Limb (tissue), 2 donors: ENCODE measurements at regions not wholly inside any gene's neighbourhood (a gene's known extent, or its start where the extent isn't known, plus 50 kb on each side); places are given as distances from the start of the nearest gene placed in this dataset.
A peak's percentile ranks its signal among the peaks of the same experiment; 100 is the strongest.
"Not testable (repeated sequence)": the region's sequence is repeated elsewhere in the genome, so short reads cannot be mapped to it uniquely, and the experiment has no call there.

Experiments
- DNase-seq, 2 donors: peaks; one replicate each; pipeline ENCODE4 v3.0.0-alpha.2; 2016; ENCODE audit errors: extremely low spot score in 2 of 2

- peak in 1 of 2 donors; percentile 19 for DNase-seq
Observed at GRCh38 chr6:51139950-51140385, 321.3 kb downstream of the TFAP2B start.

GRCh38 chr6:51141080-51141479, 322.4 kb downstream of the TFAP2B start:
- no peak for DNase-seq

- DNase-seq: no peak
Observed at GRCh38 chr6:51147756-51148155, 329.1 kb downstream of the TFAP2B start.

- DNase-seq: no peak
Observed at GRCh38 chr6:51152594-51152993, 333.9 kb downstream of the TFAP2B start.

- no peak for DNase-seq
Observed at GRCh38 chr6:51153109-51153508, 334.4 kb downstream of the TFAP2B start.

DNA sequence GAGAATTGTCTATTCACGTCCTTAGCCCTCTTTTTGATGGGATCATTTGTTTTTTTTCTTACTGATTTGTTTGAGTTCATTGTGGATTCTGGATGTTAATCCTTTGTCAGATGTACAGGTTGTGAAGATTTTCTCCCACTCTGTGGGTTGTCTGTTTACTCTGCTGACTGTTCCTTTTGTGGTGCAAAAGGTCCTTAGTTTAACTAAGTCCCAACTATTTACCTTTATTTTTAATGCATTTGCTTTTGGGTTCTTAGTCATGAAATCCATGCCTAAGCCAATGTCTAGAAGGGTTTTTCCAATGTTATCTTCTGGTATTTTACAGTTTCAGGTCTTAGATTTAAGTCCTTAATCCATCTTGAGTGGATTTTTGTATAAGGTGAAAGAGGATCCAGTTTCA, 336.3 kb downstream of the TFAP2B start:
- DNase-seq: not testable (repeated sequence)

- not testable (repeated sequence) for DNase-seq
Observed at GRCh38 chr6:51159260-51159659, 340.6 kb downstream of the TFAP2B start.

- DNase-seq: no peak
Observed at GRCh38 chr6:51161752-51162151, 343.1 kb downstream of the TFAP2B start.

DNA sequence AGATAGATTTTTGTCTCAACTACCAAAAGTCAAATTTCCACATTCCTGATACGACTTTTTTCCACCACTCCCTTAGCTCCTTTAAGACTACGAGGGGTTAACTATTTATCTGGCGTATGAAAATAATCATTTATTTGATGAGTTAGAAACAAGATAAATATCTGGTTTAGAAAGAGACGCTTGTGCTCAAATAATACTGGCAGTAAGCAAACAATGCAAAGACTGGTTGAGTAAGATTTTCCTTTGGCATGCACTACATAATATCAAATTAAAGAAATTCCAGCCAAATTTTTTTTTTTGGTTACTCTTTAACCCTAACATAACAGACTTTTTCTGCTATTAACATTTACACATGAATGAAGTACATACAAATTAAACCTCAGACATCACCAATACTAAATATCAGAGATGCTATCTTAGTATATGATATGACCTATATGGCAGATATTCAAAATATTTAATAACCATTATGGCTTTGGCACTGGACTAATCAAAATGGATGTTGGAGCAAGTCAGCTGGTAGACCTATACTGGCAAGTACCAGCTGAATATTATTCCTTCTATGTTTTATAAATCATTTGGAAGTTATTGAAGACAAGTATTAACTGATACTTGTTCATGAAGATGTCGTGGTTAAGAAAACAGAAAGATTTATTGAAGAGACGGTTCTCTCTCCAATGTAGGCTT, 345.3 kb downstream of the TFAP2B start:
- DNase-seq: no peak

DNA sequence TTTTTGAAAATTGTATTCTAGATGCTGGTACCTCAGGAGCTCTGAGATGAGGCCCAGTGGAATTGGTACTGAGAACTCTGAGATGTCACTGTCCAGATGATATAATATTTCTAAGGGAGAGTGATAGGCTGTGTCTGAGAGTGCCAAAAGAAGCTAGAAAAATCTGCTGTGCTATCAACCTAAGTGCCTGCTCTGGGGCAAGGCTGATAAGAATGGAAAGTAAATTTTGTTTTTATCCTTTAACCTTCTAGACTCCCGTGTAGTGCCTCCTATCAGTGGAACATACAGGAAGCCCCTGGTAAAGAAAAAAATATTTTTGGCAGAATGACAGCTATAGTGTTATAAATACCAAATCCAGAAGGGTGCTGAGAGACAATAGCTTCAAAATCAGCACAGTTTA, 348.2 kb downstream of the TFAP2B start:
- DNase-seq: no peak

- no peak for DNase-seq
Observed at GRCh38 chr6:51167468-51167867, 348.8 kb downstream of the TFAP2B start.

DNA sequence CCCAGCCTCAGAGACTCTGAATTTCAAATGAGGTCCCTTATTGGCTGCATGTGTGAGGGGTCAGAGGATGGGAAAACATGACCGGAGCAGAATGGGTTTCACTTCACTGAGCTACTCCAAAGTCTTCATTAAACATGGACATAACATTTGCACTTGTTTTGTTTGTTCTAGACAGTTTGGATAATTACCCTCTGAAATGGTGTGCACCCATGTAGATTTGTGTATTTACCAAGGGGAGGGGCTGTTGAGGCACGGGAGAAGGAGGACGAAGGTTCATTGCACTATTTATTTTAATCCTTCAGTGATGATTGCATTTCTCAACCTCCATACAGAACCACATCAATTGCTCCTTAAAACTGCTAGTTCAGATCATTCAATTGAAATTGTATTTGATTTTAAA, 364.2 kb downstream of the TFAP2B start:
- no peak for DNase-seq

- DNase-seq: no peak
Observed at GRCh38 chr6:51184046-51184445, 365.4 kb downstream of the TFAP2B start.

GRCh38 chr6:51193163-51193562, 374.5 kb downstream of the TFAP2B start:
- not testable (repeated sequence) for DNase-seq

- peak in 1 of 2 donors; percentile 6 for DNase-seq
Observed at GRCh38 chr6:51199105-51199552, 380.5 kb downstream of the TFAP2B start.

DNA sequence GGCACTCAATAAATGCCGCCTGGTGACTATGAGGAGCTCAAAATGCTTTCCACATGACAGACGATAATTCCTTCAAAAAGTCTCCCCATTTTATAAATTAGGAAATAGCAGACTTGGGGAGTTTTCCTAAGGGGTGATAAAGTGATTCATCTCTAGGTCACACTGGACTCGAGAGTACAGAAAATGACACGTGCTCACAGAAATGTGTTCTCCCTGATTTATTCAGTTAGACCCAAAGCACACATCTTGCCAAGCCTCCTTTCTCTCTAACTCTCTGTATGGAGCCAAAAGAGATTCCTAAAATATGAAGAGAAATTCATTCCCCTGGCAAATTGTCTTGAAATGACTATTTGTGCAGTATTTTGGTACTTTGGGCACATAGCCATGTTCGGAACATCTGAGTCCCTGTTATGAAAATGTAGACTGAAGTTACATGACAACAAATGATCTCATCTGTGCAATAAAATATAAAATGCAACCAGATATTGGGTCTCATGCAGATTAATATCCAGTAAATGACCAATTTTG, 381.1 kb downstream of the TFAP2B start:
- peak in 1 of 2 donors; percentile 18 for DNase-seq

DNA sequence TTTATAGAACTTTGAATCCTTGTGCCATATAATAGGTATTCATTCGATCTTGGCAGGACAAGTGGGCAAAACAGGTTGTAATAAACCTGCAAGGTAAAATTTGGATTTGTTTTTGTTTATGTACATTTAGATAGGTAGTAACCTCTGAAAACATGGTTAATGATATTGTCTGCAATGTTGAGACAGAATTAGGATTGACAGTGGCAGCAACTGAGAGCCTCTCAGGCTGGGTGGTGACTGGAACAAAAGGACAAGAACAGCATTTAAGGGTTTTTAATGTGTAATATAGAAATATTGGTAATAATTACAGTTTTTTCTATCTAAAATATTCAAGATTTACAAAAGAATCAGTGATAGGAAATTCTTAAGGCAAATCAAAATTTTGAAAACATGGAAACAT, 382.0 kb downstream of the TFAP2B start:
- DNase-seq: no peak

GRCh38 chr6:51202653-51203052, 384.0 kb downstream of the TFAP2B start:
- DNase-seq: not testable (repeated sequence)

DNA sequence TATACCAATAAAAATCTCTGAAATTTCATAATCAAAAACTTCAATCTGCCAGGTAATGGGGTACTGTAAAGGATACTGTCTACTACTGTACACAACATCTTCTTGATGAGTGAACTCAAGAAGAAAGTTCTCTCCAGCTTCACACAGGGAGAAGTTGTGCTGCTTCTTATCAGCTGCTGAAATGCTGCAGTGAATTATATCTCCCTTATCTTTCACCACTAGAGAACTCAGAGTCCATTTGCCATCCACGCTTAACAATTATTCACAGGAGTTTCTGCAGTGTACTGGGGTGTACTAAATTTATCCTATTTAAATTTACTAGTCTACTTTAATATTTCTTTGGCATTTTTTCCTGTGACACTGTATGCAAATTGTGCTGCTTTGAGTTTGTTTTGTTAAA, 384.8 kb downstream of the TFAP2B start:
- DNase-seq: no peak

GRCh38 chr6:51206686-51207085, 388.0 kb downstream of the TFAP2B start:
- not testable (repeated sequence) for DNase-seq

DNA sequence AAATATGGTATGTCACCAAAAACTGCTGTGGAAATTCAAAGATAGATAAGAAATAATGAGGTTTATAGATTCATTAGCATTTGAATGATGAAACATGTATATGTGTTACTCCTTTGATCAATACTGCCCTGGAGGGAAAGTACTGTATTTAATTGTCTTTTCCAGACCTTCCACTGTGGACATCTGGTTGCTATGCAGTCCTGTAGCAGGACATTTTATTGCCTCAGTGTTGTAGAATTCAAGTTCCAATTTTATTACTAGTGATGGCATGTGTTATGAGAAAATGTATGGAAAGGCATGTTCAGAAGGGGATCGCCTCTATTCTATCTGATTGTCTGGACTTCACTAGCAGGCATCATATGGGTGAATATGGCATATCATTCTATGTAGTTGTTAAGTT, 391.0 kb downstream of the TFAP2B start:
- no peak for DNase-seq

DNA sequence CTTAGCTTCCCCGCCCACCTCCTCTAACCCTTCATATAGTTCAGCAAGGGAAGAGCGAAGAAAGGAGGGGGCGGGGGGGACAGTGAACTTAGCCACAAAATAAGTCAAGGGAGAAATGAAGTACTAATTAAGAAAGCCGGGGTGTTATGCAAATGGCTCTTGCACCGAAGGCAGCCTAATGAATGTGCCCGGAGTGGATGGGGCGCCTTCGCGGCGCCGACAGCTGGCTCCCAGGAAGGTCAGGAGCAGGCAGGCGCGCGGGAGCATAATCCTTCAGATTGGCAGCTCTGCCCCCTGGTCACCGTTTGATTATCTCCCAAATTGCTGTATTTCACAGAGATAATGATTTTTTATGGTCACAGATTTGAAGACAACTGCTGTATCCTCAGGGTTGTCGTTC, 395.1 kb downstream of the TFAP2B start:
- peak in 1 of 2 donors; percentile 34 for DNase-seq

DNA sequence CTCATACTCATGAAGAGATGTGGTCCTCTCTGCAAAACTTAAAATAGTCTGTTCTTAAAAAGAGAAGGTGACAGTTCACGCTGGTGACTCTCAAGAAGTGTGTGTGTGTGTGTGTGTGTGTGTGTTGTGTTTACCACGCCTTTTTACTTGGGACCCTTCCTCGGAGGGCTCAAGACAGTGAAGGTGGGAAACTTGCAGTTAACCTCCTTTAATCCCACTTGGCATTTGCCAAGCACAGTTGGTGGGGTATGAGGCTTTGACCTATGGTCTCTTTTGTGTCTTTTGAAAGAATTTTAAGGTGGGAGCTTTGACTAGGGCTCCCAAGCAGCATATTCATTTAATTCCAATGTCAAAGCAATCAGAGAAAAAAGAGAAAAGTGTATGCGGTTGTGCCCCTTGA, 395.8 kb downstream of the TFAP2B start:
- no peak for DNase-seq
